Stimulated activated CD4-positive, alpha-beta T cell treated with anti-CD3 and anti-CD28 coated beads, Interleukin-15, amount 100 ng/mL, for 24 hours (primary cell): ENCODE measurements at regions not wholly inside any gene's neighbourhood (a gene's known extent, or its start where the extent isn't known, plus 50 kb on each side); places are given as distances from the start of the nearest gene placed in this dataset.
"Not testable (repeated sequence)": the region's sequence is repeated elsewhere in the genome, so short reads cannot be mapped to it uniquely, and the experiment has no call there.

Source experiments
- DNase-seq: peaks from one replicate; pipeline ENCODE4 v3.0.0-alpha.2; 2020

DNA sequence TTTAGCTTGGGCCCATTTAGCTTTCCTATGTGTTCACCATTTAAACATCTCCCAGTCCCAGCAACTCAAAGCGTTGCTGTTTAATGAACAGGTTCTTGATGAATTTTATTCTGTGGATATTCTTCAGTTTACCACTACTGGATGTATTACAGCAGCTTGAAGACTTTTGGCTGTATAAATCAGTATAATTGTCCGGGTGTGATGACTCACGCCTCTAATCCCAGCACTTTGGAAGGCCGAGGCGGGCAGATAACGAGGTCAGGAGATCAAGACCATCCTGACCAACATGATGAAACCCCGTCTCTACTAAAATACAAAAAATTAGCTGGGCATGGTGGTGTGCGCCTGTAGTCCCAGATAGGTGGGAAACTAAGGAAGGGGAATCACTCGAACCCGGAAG, 1286.7 kb upstream of the EYS start:
- not testable (repeated sequence) for DNase-seq

DNA sequence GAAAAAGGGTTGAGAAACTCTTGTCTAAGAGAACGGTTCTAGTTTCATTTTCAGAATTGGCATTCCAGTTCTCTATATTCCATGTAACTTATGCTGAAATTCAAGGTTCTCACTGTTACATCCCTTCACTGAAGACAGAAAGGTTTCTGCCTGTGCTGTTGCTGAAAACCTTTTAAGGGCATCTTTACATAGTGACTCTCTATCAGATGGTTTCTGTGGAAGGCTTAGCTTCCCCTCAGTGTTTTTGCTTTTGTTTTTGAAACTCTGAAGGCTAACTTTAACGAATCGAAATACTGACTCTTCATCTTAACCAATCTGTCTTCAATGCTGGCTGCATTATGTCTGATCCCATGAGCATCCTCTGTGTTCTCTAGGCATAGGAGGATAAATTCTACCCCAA, 1286.2 kb upstream of the EYS start:
- DNase-seq, result no peak

DNA sequence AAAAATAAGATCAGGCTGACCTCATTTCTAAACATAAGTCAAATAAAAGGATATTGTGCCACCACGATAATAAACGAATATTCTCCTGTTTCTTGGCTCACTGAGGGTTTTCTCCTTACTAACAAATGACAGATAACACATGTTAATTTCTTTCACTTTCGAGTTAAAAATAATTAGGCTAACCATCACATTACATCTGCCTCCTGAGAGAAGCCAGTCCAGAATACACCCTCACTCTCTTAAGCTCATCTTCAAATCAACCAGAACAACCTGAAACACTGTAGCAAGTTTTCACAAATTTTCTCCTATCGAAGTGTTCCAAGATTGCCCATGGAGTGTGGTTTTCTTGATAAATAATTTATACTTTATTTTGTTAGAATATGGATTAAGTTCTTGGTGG, 1285.6 kb upstream of the EYS start:
- no peak for DNase-seq

DNA sequence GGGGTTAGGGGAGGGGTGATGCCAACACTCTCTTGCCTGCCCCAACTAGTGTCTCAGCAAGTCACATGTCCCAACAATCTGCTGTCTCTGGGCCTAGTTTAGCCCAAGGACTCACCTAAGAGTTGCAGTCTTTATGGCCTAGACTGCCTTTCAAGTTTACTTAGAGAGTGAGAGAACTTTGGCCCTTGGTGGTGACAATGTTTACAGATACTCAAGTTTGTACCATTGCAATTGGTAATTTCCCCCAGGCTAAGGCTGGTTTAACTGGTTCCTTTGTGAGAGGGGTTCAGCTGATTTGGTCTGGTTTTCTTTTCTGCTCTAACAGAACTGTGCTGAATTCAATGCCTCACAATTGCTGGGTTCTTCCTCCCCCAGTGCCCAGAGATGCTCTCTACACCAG, 1279.9 kb upstream of the EYS start:
- no peak for DNase-seq

DNA sequence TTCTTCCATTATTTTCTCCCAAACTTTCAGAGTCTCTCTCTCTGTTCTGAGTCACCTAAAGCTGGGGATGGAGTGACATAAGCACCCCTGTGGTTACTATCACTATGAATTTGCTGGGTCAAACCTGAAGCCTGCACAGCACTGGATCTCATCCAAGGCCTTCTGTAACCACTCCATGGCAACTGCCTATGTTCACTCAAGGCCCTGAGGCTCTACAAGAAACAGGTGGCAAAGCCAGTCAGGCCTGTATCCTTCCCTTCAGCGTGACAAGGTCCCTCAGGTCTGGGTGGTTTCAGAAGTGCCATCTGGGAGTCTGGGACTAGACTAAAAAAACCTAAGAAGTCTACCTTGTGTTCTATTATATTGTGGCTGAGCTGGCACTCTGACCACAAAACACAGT, 1278.8 kb upstream of the EYS start:
- no peak for DNase-seq

DNA sequence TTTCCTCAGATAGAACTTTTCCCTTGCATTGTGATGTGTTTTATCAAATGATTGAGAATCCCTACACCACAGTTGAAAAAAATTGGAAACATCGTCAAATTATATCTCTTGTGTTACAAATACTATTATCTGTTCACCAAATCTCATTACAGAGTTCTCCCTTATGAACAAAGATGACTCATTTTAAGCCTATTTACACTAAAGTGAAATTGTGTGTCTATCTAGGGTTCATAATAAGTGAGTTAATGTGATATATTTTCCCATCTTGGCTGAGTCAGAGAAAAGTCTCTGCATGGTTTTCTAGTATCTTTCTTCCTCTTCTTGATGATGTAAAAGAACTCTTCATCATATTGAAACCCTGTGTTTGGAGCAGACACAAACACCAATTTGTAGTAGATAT, 1263.3 kb upstream of the EYS start:
- DNase-seq, result no peak

DNA sequence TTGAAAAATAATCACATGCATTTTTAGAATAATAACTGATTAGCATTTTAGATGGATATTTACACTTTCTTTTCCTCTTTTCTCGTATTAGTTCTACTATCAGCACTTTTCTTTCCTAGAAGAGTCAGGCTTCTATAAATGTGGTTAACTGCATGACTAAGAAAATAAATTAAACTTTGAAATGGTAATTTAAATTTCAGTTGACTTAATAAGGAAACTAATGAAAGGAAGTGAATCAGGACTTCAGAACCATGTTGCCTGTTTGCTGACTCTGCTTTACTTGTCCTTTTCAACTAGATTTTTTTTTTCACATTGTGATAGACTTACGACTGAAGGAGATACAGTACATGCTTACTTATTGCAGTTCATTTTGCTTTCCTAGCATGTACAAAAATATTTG, 1258.2 kb upstream of the EYS start:
- DNase-seq, result no peak

DNA sequence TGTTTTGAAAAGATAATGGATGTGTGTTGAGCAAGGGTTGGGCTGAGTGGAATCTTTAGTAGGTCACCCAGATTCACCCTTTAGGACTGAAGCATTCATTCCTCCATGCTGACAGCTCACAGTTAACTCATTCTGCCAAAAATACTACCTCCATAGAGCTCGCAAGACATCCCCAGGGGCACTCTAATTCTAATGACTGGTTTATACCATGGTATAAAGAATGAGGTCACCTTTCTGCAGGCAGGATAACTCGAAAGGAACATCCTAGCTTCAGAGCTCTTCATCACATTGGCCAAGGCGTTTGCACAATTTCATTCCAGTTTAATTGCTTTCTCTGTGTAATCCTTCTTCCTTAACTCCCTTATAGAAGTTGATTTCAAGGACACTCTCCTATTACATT, 1257.2 kb upstream of the EYS start:
- no peak for DNase-seq

DNA sequence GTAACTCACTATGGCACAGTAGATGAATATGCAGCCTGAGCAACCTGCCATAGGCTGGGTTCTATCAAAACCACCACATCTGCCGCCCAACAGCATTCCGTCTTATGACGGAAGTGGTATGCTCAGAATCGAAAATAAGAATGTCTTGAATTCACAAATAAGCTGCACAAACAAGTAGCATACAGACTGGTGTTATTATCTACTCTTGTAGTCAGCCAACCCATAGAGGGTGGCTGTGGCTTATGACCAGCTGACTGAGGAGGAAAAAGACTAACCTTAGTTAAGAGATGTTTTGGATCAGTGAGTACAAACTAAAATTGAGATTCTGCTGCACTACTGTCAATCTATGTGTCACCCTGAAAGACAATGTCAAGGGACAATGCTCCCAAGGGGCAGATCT, 1255.1 kb upstream of the EYS start:
- no peak for DNase-seq

DNA sequence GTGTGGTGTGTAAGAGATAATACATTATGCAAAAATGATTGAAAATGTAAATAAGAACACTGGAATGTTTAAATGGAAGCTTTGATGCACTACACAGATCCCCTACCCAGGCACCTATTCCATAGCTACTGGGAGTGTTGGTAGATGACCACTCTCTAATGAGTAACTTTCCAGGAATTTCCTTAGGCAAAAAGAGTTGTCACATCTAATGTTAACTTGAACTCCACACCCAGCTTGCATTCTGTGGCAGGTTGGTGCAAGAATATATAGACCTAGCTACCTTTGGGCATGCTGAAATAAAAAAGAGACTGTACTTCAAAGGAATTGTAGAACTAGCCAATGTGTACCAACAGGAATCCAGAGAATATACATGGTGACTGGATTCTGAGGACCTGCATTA, 1254.2 kb upstream of the EYS start:
- DNase-seq, result no peak

DNA sequence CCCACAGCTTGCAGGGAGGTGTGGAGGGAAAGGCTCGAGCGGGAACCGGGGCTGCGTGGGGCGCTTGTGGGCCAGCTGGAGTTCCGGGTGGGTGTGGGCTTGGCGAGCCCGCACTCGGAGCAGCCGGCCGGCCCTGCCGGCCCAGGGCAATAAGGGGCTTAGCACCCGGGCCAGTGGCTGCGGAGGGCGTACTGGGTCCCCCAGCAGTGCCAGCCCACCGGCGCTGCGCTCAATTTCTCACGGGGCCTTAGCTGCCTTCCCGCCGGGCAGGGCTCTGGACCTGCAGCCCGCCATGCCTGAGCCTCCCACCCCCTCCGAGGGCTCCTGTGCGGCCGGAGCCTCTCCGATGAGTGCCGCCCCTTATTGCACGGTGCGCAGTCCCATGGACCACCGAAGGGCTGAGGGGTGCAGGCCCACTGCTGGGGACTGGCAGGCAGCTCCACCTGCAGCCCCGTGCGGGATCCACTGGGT, 1242.2 kb upstream of the EYS start:
- no peak for DNase-seq

DNA sequence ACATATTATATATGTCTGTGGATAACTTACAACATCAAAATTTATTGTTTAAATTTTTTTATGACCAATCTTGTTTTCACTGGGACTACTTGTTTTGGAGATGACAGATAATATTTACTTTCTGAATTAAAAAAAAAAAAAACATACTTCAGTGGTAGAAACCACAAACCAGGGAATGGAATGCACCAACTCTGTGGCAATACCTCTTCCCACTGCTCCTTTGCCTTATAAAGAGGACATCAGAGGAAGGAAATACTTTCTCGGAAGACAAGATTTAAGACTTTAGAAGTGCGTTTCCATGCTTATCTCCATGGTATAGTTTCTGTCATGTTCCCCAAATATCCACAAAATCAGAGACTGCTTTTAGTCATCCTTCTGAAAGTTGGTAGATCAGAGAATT, 1241.1 kb upstream of the EYS start:
- DNase-seq, result no peak

DNA sequence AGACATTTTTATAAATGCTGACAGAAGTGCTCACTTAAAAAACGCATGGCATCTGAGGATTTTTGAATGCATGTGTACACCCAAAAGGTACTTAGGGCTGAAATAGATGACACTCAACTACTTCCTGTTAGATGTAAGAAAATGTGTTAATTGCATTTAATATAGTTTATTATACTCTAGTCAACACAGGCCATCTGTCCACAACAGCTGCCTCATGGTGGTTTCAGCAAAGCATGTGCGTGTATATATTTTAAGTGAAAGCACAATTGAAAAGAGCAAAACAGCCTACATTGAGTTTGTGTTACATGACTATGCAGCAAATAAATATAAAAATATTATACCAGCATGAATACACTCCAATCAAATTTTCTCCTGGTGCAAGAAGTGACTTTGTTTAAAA, 1233.0 kb upstream of the EYS start:
- no peak for DNase-seq

DNA sequence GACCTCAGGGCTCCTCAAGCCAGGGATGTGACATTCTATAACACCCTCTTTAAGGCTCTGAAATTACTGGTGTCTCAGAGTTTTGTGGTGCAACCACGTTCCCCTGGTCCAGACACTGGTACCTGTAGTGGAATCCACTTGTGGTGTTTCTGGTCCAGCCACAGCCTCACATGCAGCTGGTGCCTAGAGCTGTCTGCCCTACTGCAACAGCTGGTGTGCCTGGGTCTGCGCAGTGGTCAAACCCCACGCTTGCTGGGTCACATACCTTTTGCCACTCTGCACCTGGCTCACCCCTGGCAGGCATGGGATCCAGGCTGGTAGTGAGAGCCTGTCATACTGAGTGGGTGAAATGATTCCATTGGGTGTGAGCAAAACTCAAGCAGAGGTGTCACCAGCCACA, 1230.2 kb upstream of the EYS start:
- no peak for DNase-seq

DNA sequence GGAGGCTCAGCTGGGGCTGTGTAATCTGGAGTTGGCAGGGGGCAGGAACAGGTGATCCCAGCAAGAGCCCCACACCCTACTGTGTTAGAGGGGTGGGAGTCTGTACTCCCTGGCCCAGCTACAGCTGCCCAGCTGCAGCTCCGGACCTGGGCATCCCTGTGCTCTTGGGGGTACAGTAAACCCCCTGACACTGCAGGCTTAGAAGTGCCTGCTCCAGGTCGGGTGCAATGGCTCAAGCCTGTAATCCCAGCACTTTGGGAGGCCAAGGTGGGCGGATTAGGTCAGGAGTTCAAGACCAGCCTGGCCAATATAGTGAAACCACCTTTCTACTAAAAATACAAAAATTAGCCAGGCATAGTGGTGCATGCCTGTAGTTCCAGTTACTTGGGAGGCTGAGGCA, 1228.6 kb upstream of the EYS start:
- DNase-seq, result no peak

DNA sequence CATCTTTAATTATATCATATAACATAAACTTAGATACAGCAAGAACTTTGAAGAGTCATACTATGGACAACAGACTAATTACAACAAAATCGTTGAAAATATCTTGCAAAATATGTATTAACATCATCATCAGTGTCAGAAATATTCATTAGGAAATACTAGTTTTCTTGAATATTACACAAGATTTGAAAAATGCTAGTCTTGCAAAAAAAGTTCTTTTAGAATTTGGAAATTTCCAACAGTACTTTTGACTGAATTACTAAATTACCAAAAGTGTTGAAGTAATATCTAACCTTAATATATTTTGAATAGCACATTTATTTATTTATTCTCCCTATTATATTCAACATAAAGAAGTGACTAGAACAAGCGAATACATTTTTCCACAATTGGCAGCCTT, 1224.8 kb upstream of the EYS start:
- no peak for DNase-seq

DNA sequence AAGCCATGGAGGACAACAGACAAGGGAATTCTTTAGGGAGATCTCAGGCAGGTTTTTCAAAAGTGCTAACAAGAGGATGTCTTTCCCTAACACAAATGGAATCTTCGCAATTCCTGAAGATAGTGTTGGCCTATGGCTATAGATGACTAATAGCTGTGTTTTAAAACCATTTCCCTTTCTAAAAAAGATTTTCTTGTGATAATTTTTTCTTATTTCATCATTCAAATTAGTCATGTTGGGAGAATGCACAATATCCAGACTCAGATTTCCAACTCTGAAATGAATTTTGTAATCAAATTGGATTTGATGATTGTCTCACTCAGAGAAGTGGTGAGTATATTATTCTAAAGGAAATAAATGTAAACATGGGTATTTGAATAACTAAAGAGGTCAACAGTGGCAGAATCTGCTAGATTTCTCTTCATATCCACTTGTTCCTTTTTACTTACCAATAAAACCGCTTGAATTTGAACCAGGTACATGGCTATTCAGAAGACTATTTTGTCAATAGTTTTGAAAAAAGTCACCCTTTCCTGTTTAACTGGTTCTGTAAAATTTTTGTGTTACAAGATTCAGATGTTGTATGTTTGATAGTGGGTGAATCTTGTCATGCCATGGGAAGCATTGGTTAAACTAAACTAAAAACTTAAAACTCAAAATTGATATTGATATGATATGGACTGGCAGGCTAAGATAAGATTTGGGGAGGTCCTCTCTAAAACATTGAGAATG, 1223.7 kb upstream of the EYS start:
- no peak for DNase-seq

DNA sequence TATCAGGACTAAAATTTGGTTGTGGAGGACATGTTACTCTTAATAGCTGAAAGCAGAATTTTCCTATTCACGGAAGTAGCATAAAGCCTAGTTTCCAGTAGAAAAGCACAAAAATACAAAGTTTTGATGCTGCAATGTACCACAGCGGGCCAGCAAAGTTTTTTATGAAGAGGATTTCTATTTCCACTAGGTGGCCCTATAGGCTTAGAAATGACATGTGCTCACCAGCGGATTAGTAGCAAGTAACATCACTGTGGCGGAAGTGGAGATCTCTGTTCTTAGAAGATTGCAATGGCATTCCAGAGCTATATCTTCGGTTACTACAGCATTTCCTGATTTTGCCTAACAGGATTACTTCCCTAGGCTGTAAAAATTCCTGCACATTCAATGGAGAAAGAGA, 1219.0 kb upstream of the EYS start:
- DNase-seq, result no peak

DNA sequence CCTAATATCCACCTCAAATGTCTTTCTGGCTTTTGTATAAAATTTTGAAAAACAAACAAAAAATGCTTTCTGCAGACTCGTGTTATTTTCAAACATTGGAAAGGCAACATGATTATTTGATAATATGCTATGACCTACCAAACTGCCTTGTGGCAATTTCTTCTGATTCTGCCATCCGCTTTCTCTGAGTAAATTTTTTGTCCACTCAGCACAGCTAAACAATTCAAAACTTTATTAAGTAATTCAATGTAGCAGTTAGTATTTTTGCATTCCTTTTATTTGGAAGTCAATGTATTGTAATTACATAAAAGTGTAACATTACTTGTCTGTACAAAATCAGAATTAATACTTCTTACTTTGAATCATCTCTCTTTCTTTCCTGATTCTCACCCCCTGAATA, 1206.6 kb upstream of the EYS start:
- DNase-seq, result no peak

DNA sequence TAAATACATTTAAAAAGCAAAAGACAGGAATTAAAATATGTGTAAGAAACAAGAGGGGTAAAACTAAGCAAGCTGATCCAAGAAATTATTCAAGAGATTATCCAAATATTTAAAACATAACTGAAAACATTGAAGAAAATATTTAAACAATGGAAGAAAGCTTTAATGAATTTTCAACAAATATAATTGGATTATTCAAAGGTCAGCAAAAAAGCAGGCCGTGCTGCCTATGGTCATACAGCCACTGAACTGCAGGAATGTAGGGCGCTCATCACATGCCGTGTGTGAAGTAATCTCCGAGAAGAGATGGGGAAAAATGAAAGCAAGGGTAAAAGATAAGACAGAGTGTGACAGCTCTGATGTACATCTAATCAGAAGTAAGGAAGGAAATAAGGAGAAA, 1195.4 kb upstream of the EYS start:
- no peak for DNase-seq

DNA sequence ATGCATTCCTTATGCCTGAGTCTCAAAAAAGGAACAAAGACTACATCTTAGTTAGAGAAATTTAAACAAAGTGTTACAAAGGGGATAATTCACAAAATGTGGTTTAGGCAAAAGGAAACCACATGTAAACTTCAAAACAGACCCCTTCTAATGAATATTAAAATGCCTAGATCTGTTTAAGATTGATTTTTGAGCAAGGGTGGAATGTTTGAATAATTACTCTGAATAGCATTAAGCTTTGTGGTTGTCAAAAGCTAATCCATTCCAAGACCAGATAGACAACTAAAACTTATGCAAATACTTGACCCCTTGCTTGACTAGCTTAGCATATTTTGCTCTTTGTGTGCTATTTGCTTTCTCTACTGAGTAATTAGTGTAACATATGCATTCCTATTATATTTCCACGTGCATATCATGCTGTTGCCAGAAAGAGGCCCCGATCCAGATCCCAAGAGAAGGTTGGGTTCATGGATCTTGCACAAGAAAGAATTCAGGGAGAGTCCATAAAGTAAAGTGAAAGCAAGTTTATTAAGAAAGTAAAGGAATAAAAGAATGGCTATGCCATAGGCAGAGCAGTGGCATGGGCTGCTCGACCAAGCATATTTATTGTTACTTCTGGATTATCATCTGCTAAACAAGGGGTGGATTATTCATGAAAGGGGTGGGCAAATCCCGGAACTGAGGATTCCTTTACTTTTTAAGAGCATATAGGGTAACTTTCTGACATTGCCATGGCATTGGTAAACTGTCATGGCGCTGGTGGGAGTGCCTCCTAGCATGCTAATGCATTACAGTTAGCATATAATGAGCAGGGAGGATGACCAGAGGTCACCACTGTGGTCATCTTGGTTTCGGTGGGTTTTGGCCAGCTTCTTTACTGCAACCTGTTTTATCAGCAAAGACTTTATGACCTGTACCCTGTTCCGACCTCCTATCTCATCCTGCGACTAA, 1193.4 kb upstream of the EYS start:
- no peak for DNase-seq

DNA sequence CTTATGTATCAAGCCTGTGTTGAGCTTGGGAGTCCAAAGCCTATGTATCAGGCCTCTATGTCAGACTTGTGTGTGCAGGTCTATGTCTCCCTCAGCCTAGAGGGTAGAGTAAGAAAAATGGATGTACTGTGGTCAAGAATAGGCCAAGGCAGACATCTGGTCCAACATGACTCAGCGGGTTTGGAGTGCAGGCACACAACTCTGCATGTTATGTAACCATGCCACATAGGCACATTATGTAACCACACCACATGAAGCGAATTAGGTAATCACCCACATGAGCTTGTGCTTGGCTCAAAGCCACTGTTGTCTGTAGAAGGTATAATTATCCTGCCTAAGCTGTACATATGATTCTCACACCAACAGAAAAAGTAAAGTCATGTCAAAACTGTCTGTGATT, 1190.5 kb upstream of the EYS start:
- no peak for DNase-seq

DNA sequence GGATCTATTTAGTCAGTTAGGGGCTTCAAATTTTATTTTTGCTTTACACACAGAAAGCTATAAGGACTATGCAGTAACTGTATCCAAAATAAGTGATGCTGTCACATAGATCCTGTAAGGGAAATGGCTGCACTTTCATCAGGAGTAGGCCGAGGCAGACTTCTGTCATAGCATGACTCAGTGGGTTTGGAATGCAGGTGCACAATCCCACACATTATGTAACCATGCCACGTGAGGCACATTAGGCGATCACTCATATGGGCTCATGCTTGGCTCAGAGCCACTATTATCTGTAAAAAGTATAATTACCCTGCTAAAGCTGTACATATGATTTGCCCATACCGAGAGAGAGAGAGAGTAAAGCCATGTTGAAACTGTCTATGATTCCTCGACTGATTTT, 1189.4 kb upstream of the EYS start:
- DNase-seq, result no peak

DNA sequence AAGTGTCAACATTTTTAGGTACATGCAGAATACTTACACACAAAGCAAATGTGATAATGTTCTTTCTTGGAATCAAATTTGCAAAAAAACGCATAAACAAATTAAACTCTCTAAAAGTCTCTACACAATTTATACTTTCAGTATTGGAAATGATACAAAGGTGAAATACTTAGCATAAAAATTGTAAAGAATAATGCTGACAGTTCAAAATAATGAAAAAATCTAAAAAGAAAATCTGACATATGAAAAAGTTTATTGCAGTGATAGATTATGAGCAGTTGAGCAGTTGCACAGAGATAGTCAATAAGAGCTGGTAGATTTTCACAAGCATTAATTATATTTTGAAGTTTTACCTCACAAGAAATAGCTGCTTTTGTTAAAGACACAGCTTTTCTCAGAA, 1176.4 kb upstream of the EYS start:
- no peak for DNase-seq
